ENCODE measurements at regions not wholly inside any gene's neighbourhood (a gene's known extent, or its start where the extent isn't known, plus 50 kb on each side); places are given as distances from the start of the nearest gene placed in this dataset.

- DNase-seq (ENCODE audit: low read depth) (no peak), FAIRE-seq (no peak)
- H3K27me3 Mint-ChIP-seq (ENCODE audit: low read depth, unreplicated experiment) = no peaks in the 10 kb centered on the region
- Histone ChIP-seq H3K27me3 (ENCODE audit: insufficient read depth, low read length) (no peaks in the 10 kb centered on the region), H3K4me1 (ENCODE audit: insufficient read depth, low read length) (no peaks in the 10 kb centered on the region), H3K9me3 (ENCODE audit: insufficient read depth, low read depth, low read length) (no peaks in the 10 kb centered on the region), H2AFZ (ENCODE audit: low read depth, low read length) (no peak overlapping the region), H3K9ac (ENCODE audit: low read length) (no peak overlapping the region), H4K20me1 (ENCODE audit: insufficient read depth, low read length) (no peaks in the 10 kb centered on the region), H3K4me2 (ENCODE audit: low read length) (no peak overlapping the region), H3K27ac (ENCODE audit: low read depth, low read length) (no peak overlapping the region), H3K79me2 (ENCODE audit: insufficient read depth, low read length) (no peaks in the 10 kb centered on the region), H3K4me3 (ENCODE audit: insufficient read depth, low read depth, low read length) (no peak overlapping the region), H3K36me3 (ENCODE audit: insufficient read depth, low read length) (no peaks in the 10 kb centered on the region)
- peaks cover 18% of the 10 kb centered on the region for H3K9me3 Mint-ChIP-seq (ENCODE audit: unreplicated experiment)
- TF ChIP-seq EZH2 (IDR thresholded peaks at IDR 0.05; ENCODE audit: insufficient read depth, low read length) = no peak
- no peak for TF ChIP-seq CTCF (IDR thresholded peaks at IDR 0.05; ENCODE audit: insufficient read depth, low read depth, low read length)
- no peaks in the 10 kb centered on the region for H3K36me3 Mint-ChIP-seq (ENCODE audit: low read depth, unreplicated experiment)
- no peak overlapping the region for H3K4me3 Mint-ChIP-seq (ENCODE audit: unreplicated experiment)
- peaks cover 16% of the 10 kb centered on the region for H3K4me1 Mint-ChIP-seq (ENCODE audit: low read depth, unreplicated experiment)
- H3K27ac Mint-ChIP-seq (ENCODE audit: unreplicated experiment) = peak overlapping the region; percentile 68
Measured at GRCh38 chr9:90986161-90986560, 184.5 kb downstream of the SYK start.

GRCh38 chr9:90987566-90987965 lies 185.9 kb downstream of the SYK start:
- no peak overlapping the region for H3K27ac Mint-ChIP-seq (ENCODE audit: unreplicated experiment)
- Histone ChIP-seq H3K79me2 (ENCODE audit: insufficient read depth, low read length) (no peaks in the 10 kb centered on the region), H2AFZ (ENCODE audit: low read depth, low read length) (no peak overlapping the region), H3K4me3 (ENCODE audit: insufficient read depth, low read depth, low read length) (no peak overlapping the region), H3K27me3 (ENCODE audit: insufficient read depth, low read length) (no peaks in the 10 kb centered on the region), H3K4me1 (ENCODE audit: insufficient read depth, low read length) (peaks cover 8% of the 10 kb centered on the region), H3K4me2 (ENCODE audit: low read length) (no peak overlapping the region), H4K20me1 (ENCODE audit: insufficient read depth, low read length) (no peaks in the 10 kb centered on the region), H3K9me3 (ENCODE audit: insufficient read depth, low read depth, low read length) (peaks cover 4% of the 10 kb centered on the region), H3K9ac (ENCODE audit: low read length) (no peak overlapping the region), H3K27ac (ENCODE audit: low read depth, low read length) (no peak overlapping the region), H3K36me3 (ENCODE audit: insufficient read depth, low read length) (no peaks in the 10 kb centered on the region)
- FAIRE-seq (no peak), DNase-seq (ENCODE audit: low read depth) (no peak)
- H3K36me3 Mint-ChIP-seq (ENCODE audit: low read depth, unreplicated experiment) = no peaks in the 10 kb centered on the region
- H3K4me3 Mint-ChIP-seq (ENCODE audit: unreplicated experiment) = no peak overlapping the region
- no peaks in the 10 kb centered on the region for H3K27me3 Mint-ChIP-seq (ENCODE audit: low read depth, unreplicated experiment)
- TF ChIP-seq CTCF (IDR thresholded peaks at IDR 0.05; ENCODE audit: insufficient read depth, low read depth, low read length) = no peak
- no peak for TF ChIP-seq EZH2 (IDR thresholded peaks at IDR 0.05; ENCODE audit: insufficient read depth, low read length)
- H3K9me3 Mint-ChIP-seq (ENCODE audit: unreplicated experiment) = peaks cover 20% of the 10 kb centered on the region
- peaks cover 30% of the 10 kb centered on the region for H3K4me1 Mint-ChIP-seq (ENCODE audit: low read depth, unreplicated experiment)

- Mint-ChIP-seq H3K27me3 (ENCODE audit: low read depth, unreplicated experiment) (no peaks in the 10 kb centered on the region), H3K36me3 (ENCODE audit: low read depth, unreplicated experiment) (no peaks in the 10 kb centered on the region), H3K4me3 (ENCODE audit: unreplicated experiment) (no peak overlapping the region), H3K27ac (ENCODE audit: unreplicated experiment) (no peak overlapping the region), H3K4me1 (ENCODE audit: low read depth, unreplicated experiment) (peaks cover 31% of the 10 kb centered on the region), H3K9me3 (ENCODE audit: unreplicated experiment) (peaks cover 20% of the 10 kb centered on the region)
- Histone ChIP-seq H2AFZ (ENCODE audit: low read depth, low read length) (no peak overlapping the region), H3K9ac (ENCODE audit: low read length) (no peak overlapping the region), H3K9me3 (ENCODE audit: insufficient read depth, low read depth, low read length) (peaks cover 4% of the 10 kb centered on the region), H3K27me3 (ENCODE audit: insufficient read depth, low read length) (no peaks in the 10 kb centered on the region), H4K20me1 (ENCODE audit: insufficient read depth, low read length) (no peaks in the 10 kb centered on the region), H3K79me2 (ENCODE audit: insufficient read depth, low read length) (no peaks in the 10 kb centered on the region), H3K36me3 (ENCODE audit: insufficient read depth, low read length) (no peaks in the 10 kb centered on the region), H3K4me3 (ENCODE audit: insufficient read depth, low read depth, low read length) (no peak overlapping the region), H3K4me2 (ENCODE audit: low read length) (no peak overlapping the region), H3K27ac (ENCODE audit: low read depth, low read length) (no peak overlapping the region), H3K4me1 (ENCODE audit: insufficient read depth, low read length) (peaks cover 8% of the 10 kb centered on the region)
- DNase-seq (ENCODE audit: low read depth) (peak; percentile 36), FAIRE-seq (no peak)
- TF ChIP-seq EZH2 (IDR thresholded peaks at IDR 0.05; ENCODE audit: insufficient read depth, low read length) (no peak), CTCF (IDR thresholded peaks at IDR 0.05; ENCODE audit: insufficient read depth, low read depth, low read length) (no peak)
Measured at GRCh38 chr9:90988318-90988717, 186.7 kb downstream of the SYK start.

Data from astrocyte (in vitro differentiated cells and primary cell).